ENCODE measurements at regions not wholly inside any gene's neighbourhood (a gene's known extent, or its start where the extent isn't known, plus 50 kb on each side); places are given as distances from the start of the nearest gene placed in this dataset.

- TF ChIP-seq POLR2A (IDR thresholded peaks at IDR 0.05; ENCODE audit: low read depth, low read length) (no peak), EZH2 (IDR thresholded peaks at IDR 0.05; ENCODE audit: borderline replicate concordance, low read depth, low read length, severe bottlenecking) (no peak), POLR2AphosphoS5 (IDR thresholded peaks at IDR 0.05; ENCODE audit: insufficient read depth, low read depth, low read length) (no peak), MYC (IDR thresholded peaks at IDR 0.05; ENCODE audit: low read depth, low read length) (no peak), JUN (IDR thresholded peaks at IDR 0.05; ENCODE audit: borderline replicate concordance, insufficient read depth, insufficient read length, low read depth) (no peak), GATA2 (IDR thresholded peaks at IDR 0.05; ENCODE audit: insufficient read depth, insufficient read length, low read depth, low read length) (no peak), FOS (IDR thresholded peaks at IDR 0.05; ENCODE audit: borderline replicate concordance, insufficient read depth, low read length) (no peak)
- TF ChIP-seq, protein P1, sequence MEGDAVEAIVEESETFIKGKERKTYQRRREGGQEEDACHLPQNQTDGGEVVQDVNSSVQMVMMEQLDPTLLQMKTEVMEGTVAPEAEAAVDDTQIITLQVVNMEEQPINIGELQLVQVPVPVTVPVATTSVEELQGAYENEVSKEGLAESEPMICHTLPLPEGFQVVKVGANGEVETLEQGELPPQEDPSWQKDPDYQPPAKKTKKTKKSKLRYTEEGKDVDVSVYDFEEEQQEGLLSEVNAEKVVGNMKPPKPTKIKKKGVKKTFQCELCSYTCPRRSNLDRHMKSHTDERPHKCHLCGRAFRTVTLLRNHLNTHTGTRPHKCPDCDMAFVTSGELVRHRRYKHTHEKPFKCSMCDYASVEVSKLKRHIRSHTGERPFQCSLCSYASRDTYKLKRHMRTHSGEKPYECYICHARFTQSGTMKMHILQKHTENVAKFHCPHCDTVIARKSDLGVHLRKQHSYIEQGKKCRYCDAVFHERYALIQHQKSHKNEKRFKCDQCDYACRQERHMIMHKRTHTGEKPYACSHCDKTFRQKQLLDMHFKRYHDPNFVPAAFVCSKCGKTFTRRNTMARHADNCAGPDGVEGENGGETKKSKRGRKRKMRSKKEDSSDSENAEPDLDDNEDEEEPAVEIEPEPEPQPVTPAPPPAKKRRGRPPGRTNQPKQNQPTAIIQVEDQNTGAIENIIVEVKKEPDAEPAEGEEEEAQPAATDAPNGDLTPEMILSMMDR (IDR thresholded peaks at IDR 0.05; ENCODE audit: extremely low read depth in 1 of 2, insufficient read depth in 1 of 2, low read depth in 1 of 2, low read length in 2 of 2): no peak
- TF ChIP-seq, protein P2, sequence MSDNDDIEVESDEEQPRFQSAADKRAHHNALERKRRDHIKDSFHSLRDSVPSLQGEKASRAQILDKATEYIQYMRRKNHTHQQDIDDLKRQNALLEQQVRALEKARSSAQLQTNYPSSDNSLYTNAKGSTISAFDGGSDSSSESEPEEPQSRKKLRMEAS (IDR thresholded peaks at IDR 0.05; ENCODE audit: insufficient read depth, insufficient read length): no peak
Measured at GRCh38 chr2:155442755-155443372, 744.4 kb downstream of the KCNJ3 start.
